ENCODE measurements at regions not wholly inside any gene's neighbourhood (a gene's known extent, or its start where the extent isn't known, plus 50 kb on each side); places are given as distances from the start of the nearest gene placed in this dataset.
"Not testable (repeated sequence)": the region's sequence is repeated elsewhere in the genome, so short reads cannot be mapped to it uniquely, and the experiment has no call there.

- DNase-seq (ENCODE audit: low read depth) = not testable (repeated sequence)
Observed at GRCh38 chr14:53216955-53217315, 63.8 kb upstream of the DDHD1 start.

- not testable (repeated sequence) for DNase-seq (ENCODE audit: low read depth)
Observed at GRCh38 chr14:53216478-53216877, 63.4 kb upstream of the DDHD1 start.

- no peak for DNase-seq (ENCODE audit: low read depth)
Observed at GRCh38 chr14:53215101-53215500, 62.0 kb upstream of the DDHD1 start.

- no peak for DNase-seq (ENCODE audit: low read depth)
Observed at GRCh38 chr14:53214384-53214783, 61.3 kb upstream of the DDHD1 start.

GRCh38 chr14:53213761-53214160 is 60.6 kb upstream of the DDHD1 start:
- DNase-seq (ENCODE audit: low read depth) = no peak

GRCh38 chr14:53209370-53209769 is 56.2 kb upstream of the DDHD1 start:
- DNase-seq (ENCODE audit: low read depth) = no peak
